B cell (primary cell): ENCODE measurements at regions not wholly inside any gene's neighbourhood (a gene's known extent, or its start where the extent isn't known, plus 50 kb on each side); places are given as distances from the start of the nearest gene placed in this dataset.

Source experiments
- ATAC-seq: fragments of 200-7000 bp; cut with Tn5 transposase; one replicate; pipeline ENCODE4 v1.10.0; 2021; ENCODE audit warnings: low read depth, mild to moderate bottlenecking, moderate number of reproducible peaks, moderate library complexity
- CTCF ChIA-PET: fragments of 350-600 bp; sonication (Branson Sonifier 250); formaldehyde crosslinking; loops from one replicate; lab custom pipeline; 2021; ENCODE audit warnings: antibody characterized with exemption, inconsistent platforms; lab: Charles Lee
- POLR2A ChIA-PET: fragments of 350-600 bp; sonication (Branson Sonifier 250); formaldehyde crosslinking; loops from one replicate; lab custom pipeline; 2021; ENCODE audit warnings: antibody characterized with exemption; lab: Charles Lee
- DNase-seq: peaks from one replicate; pipeline ENCODE4 v3.0.0; 2013
- H2AFZ ChIP-seq: 2 replicates; pipeline ENCODE4 v1.6.1; 2012; ENCODE audit warnings: mild to moderate bottlenecking, low read depth, low read length; ENCODE audit not compliant: insufficient read depth, poor library complexity, severe bottlenecking
- H3K27ac ChIP-seq, 2 donors: 1 replicate in 1 of 2; 2 replicates in 1 of 2; pipeline ENCODE4 v1.5.1; 2012 to 2013; ENCODE audit warnings: low read length in 2 of 2, mild to moderate bottlenecking in 2 of 2, moderate library complexity in 1 of 2
- H3K27me3 ChIP-seq, 4 experiments: fragments of 200-600 bp in 1 of 4; sonication (generic) in 1 of 4; replicated peaks in 1 of 4; 1 replicate in 2 of 4; 2 replicates in 2 of 4; pipeline versions ENCODE4 v1.6.1 to v1.7.0; 2013 to 2016; ENCODE audit warnings: low read length in 3 of 4, mild to moderate bottlenecking in 2 of 4, mixed read lengths in 1 of 4, moderate library complexity in 1 of 4; ENCODE audit not compliant: insufficient read depth in 4 of 4, control insufficient read depth in 3 of 4; ENCODE audit errors: control extremely low read depth in 1 of 4
- H3K36me3 ChIP-seq, 2 experiments: replicated peaks in 1 of 2; 1 replicate in 1 of 2; 2 replicates in 1 of 2; pipeline versions ENCODE4 v1.6.1 to v1.7.1; 2013; ENCODE audit warnings: low read length in 1 of 2; ENCODE audit not compliant: insufficient read depth in 2 of 2, control insufficient read depth in 1 of 2; ENCODE audit errors: control extremely low read depth in 1 of 2, extremely low read depth in 1 of 2
- H3K4me1 ChIP-seq, 2 donors: fragments of 200-600 bp in 1 of 2; sonication (generic) in 1 of 2; 1 replicate in 1 of 2; 2 replicates in 1 of 2; pipeline versions ENCODE4 v1.5.1 to v1.6.1; 2013 to 2017; ENCODE audit warnings: low read length in 2 of 2; ENCODE audit not compliant: control insufficient read depth in 2 of 2, insufficient read depth in 2 of 2
- H3K4me2 ChIP-seq: replicated peaks from 2 replicates; pipeline ENCODE3; 2012; ENCODE audit warnings: mild to moderate bottlenecking, low read depth, low read length; ENCODE audit not compliant: poor library complexity, severe bottlenecking
- H3K4me3 ChIP-seq, 5 experiments: fragments of 200-600 bp in 1 of 5; sonication (generic) in 1 of 5; 1 replicate in 3 of 5; 2 replicates in 2 of 5; pipeline versions ENCODE4 v1.5.1 to v1.7.0; 2011 to 2016; ENCODE audit warnings: low read length in 4 of 5, mild to moderate bottlenecking in 4 of 5, low read depth in 2 of 5, control low read depth in 1 of 5, moderate library complexity in 1 of 5; ENCODE audit not compliant: insufficient read depth in 1 of 5; ENCODE audit errors: control extremely low read depth in 1 of 5, extremely low read depth in 1 of 5
- H3K79me2 ChIP-seq: fragments of 200-600 bp; sonication (generic); one replicate; pipeline ENCODE4 v1.6.0; 2016; ENCODE audit warnings: low read length; ENCODE audit not compliant: control insufficient read depth, insufficient read depth
- H3K9ac ChIP-seq: fragments of 200-600 bp; sonication (generic); 2 replicates; pipeline ENCODE4 v1.6.1; 2017; ENCODE audit warnings: mild to moderate bottlenecking, low read length, moderate library complexity
- H3K9me3 ChIP-seq, 3 donors: one replicate each; pipeline versions ENCODE4 v1.6.1 to v1.7.1; 2013; ENCODE audit warnings: low read length in 2 of 3; ENCODE audit not compliant: control insufficient read depth in 2 of 3, insufficient read depth in 1 of 3; ENCODE audit errors: control extremely low read depth in 1 of 3
- H4K20me1 ChIP-seq: 2 replicates; pipeline ENCODE4 v1.6.0; 2012; ENCODE audit warnings: mild to moderate bottlenecking, low read length; ENCODE audit not compliant: insufficient read depth, control insufficient read depth, poor library complexity, severe bottlenecking
- H3K27ac Mint-ChIP-seq: one replicate; pipeline ENCODE4 v1.8.0; 2021; ENCODE audit warnings: mixed read lengths
- H3K27me3 Mint-ChIP-seq: one replicate; pipeline ENCODE4 v1.8.0; 2021; ENCODE audit warnings: mixed read lengths
- H3K4me1 Mint-ChIP-seq: one replicate; pipeline ENCODE4 v1.8.0; 2021; ENCODE audit warnings: mixed read lengths
- H3K4me3 Mint-ChIP-seq: one replicate; pipeline ENCODE4 v1.8.0; 2021; ENCODE audit warnings: mixed read lengths
- H3K9me3 Mint-ChIP-seq: one replicate; pipeline ENCODE4 v1.8.0; 2022; ENCODE audit warnings: mixed read lengths; ENCODE audit not compliant: insufficient read depth
- EZH2 ChIP-seq: IDR thresholded peaks from 2 replicates; pipeline ENCODE4 v1.6.1; 2012; ENCODE audit warnings: borderline replicate concordance, low read depth, mild to moderate bottlenecking, moderate library complexity, low read length; ENCODE audit not compliant: insufficient read depth, poor library complexity, severe bottlenecking
- WGBS: methylation state at CpG from one replicate; pipeline ENCODE4 v1.1.5; 2013; ENCODE audit warnings: missing lambda C conversion rate; ENCODE audit not compliant: insufficient coverage; 5-methylcytosine and 5-hydroxymethylcytosine counted together
- intact Hi-C: fragments of 100-400 bp; cut with micrococcal nuclease; formaldehyde crosslinking; loops from one replicate; pipeline ENCODE4 v1.10.0; 2022
- TF ChIP-seq, protein P1 (sequence below): fragments of 200-600 bp; IDR thresholded peaks from one replicate; pipeline ENCODE4 v1.8.0; 2022; ENCODE audit warnings: antibody characterized with exemption, mild to moderate bottlenecking

DNA sequence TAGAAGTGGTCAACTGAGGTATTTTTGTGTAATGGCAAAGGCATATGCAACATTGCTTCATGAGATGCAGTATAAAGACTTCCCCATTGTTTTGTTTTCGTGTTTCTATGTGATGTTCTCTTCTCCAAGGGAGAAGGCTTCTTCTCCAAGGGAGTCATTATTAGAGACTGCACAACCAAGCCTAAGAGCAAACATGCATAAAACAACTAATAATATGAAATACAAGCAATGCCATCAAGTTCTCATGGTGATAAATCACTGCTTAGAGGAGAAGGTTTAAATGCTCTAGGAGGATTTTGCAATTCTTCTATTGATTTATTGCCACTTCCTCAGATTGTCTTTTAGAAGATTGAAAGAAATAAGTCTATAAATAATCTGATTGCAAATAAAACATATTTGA lies 524.4 kb downstream of the IRS1 start:
- no peaks in the 10 kb centered on the region for H3K9me3 Mint-ChIP-seq
- no peak overlapping the region for H3K4me3 Mint-ChIP-seq
- CTCF ChIA-PET = no interaction called here
- Histone ChIP-seq H3K4me1 (no peaks in the 10 kb centered on the region), H4K20me1 (no peaks in the 10 kb centered on the region), H3K36me3 (no peaks in the 10 kb centered on the region), H3K9me3 (no peaks in the 10 kb centered on the region), H3K9ac (no peak overlapping the region), H3K4me3 (no peak overlapping the region), H3K4me2 (no peak overlapping the region), H2AFZ (no peak overlapping the region), H3K27ac (no peak overlapping the region), H3K79me2 (no peaks in the 10 kb centered on the region), H3K27me3 (no peaks in the 10 kb centered on the region)
- ATAC-seq (no peak), DNase-seq (no peak)
- no CpG with 5 or more reads among the region's 1 CpG for WGBS
- intact Hi-C loops = no loop called here
- peaks cover 11% of the 10 kb centered on the region for H3K27me3 Mint-ChIP-seq
- no peaks in the 10 kb centered on the region for H3K4me1 Mint-ChIP-seq
- POLR2A ChIA-PET = no interaction called here
- no peak for TF ChIP-seq EZH2
- TF ChIP-seq, protein P1, sequence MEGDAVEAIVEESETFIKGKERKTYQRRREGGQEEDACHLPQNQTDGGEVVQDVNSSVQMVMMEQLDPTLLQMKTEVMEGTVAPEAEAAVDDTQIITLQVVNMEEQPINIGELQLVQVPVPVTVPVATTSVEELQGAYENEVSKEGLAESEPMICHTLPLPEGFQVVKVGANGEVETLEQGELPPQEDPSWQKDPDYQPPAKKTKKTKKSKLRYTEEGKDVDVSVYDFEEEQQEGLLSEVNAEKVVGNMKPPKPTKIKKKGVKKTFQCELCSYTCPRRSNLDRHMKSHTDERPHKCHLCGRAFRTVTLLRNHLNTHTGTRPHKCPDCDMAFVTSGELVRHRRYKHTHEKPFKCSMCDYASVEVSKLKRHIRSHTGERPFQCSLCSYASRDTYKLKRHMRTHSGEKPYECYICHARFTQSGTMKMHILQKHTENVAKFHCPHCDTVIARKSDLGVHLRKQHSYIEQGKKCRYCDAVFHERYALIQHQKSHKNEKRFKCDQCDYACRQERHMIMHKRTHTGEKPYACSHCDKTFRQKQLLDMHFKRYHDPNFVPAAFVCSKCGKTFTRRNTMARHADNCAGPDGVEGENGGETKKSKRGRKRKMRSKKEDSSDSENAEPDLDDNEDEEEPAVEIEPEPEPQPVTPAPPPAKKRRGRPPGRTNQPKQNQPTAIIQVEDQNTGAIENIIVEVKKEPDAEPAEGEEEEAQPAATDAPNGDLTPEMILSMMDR = no peak
- H3K27ac Mint-ChIP-seq = no peak overlapping the region

DNA sequence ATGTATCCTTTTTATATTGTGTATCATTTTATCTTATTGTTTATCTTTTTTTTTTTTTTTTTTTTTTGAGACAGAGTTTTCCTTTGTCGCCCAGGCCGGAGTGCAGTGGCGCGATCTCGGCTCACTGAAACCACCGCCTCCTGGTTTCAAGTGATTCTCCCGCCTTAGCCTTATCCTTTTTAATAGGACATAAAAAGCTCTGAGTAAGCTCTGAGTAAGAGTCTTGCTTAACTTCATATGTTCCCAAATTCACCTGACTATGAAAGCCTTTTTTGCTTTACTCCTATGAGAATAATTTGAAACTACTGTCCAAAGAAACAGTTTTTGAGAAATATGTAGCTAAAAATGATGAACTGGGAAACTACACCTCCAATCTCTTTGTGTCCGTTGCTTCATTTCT lies 525.5 kb downstream of the IRS1 start:
- no peak for TF ChIP-seq EZH2
- TF ChIP-seq, protein P1 = no peak
- Histone ChIP-seq H4K20me1 (no peaks in the 10 kb centered on the region), H3K9me3 (no peaks in the 10 kb centered on the region), H3K9ac (no peak overlapping the region), H3K4me2 (no peak overlapping the region), H3K4me1 (no peaks in the 10 kb centered on the region), H3K27ac (no peak overlapping the region), H3K36me3 (no peaks in the 10 kb centered on the region), H2AFZ (no peak overlapping the region), H3K79me2 (no peaks in the 10 kb centered on the region), H3K27me3 (no peaks in the 10 kb centered on the region), H3K4me3 (no peak overlapping the region)
- no peak for DNase-seq
- no peak overlapping the region for H3K4me3 Mint-ChIP-seq
- ChIA-PET POLR2A (no interaction called here), CTCF (no interaction called here)
- no peak overlapping the region for H3K27ac Mint-ChIP-seq
- no peaks in the 10 kb centered on the region for H3K9me3 Mint-ChIP-seq
- intact Hi-C loops = no loop called here
- no peak for ATAC-seq
- WGBS = 100% methylated on average over 1 of the region's 8 CpGs
- peaks cover 7% of the 10 kb centered on the region for H3K27me3 Mint-ChIP-seq
- no peaks in the 10 kb centered on the region for H3K4me1 Mint-ChIP-seq
